HG03103 (cell line): ENCODE measurements at regions not wholly inside any gene's neighbourhood (a gene's known extent, or its start where the extent isn't known, plus 50 kb on each side); places are given as distances from the start of the nearest gene placed in this dataset.

Experiments used
- ATAC-seq: cut with Tn5 transposase; IDR thresholded peaks from one replicate; pipeline ENCODE4 v1.9.1; 2021; ENCODE audit warnings: low read depth; ENCODE audit not compliant: unreplicated experiment

- ATAC-seq, result no peak
These were observed 724.9 kb upstream of the SOX9 start for GRCh38 chr17:71395901-71396300.

DNA sequence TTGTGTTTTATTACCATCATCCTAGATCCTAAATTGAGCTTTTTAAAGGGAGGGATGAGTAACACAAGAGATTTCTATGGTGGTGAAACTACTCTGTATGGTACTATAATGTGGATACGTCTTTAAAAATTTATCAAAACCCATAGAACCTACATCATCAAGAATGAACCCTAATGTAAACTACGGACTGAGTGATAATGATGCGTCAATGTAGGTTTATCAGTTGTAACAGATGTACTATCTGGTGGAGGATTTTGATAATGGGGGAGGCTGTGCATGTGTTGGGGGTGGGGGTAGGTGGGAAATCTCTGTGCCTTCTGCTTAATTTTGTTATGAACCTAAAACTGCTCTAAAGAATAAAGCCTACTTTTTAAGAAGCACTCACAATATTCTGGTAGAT lies 724.1 kb upstream of the SOX9 start:
- no peak for ATAC-seq

- no peak for ATAC-seq
These were observed 722.8 kb upstream of the SOX9 start for GRCh38 chr17:71398025-71398424.

GRCh38 chr17:71398800-71399219 lies 722.0 kb upstream of the SOX9 start:
- ATAC-seq, result no peak

DNA sequence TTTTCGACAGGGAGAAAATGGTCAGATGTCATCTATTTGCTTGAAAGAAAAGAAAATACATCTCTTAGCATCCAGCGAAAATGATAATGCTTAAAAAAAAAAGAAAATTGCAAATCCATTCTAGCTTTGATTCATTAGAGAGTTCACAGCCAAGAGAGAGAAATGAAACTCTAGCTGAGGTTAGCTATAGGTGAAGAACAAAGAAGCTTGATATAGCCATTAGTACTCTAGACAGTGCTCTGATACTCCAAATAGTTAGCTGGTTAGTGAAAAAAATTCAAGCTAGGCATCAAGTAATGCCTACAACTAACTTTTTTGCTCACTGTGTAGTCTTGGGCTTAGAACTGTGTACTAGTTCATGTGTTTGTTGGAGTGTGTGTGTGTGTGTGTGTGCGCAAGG lies 721.6 kb upstream of the SOX9 start:
- no peak for ATAC-seq

DNA sequence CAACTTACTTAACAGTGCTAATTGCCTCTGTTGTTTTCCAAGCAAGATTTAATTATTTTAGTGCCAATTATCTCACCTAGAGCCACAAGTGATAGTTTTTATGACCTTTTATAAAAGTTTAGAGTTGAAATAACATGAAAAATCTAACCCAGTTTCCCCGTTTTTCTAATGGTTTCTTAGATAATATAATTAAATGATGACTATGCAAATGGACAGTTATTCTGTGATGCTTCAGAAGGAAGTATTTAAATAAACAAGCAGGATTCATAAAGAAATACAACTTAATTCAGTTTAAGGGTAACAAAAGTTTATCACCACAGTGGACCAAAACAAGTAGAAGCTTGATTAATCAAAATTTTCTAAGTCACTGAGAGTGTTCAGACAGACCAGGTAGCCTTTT lies 721.2 kb upstream of the SOX9 start:
- no peak for ATAC-seq

- ATAC-seq, result no peak
These were observed 718.8 kb upstream of the SOX9 start for GRCh38 chr17:71402007-71402406.

GRCh38 chr17:71402661-71403141 lies 718.1 kb upstream of the SOX9 start:
- ATAC-seq, result no peak

DNA sequence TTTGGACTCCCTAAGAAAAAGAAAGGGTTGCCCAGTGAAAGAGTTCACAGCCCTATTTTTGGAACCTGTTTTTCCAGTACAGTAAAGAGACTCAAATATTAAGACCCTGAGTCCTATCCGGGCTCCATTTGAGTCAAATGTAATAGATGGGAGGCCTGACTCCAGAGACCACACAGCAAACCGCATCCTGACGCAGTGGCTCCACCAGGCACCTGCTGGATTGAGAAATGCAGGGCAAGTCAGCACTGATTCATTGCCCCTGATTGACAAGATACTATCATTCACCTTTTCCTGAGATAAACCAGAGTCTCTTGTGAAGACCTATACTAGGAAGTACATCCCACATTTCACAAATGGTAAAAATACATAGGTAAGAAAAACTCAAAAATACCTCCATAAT lies 715.7 kb upstream of the SOX9 start:
- ATAC-seq, result no peak

GRCh38 chr17:71407981-71408380 lies 712.8 kb upstream of the SOX9 start:
- no peak for ATAC-seq

DNA sequence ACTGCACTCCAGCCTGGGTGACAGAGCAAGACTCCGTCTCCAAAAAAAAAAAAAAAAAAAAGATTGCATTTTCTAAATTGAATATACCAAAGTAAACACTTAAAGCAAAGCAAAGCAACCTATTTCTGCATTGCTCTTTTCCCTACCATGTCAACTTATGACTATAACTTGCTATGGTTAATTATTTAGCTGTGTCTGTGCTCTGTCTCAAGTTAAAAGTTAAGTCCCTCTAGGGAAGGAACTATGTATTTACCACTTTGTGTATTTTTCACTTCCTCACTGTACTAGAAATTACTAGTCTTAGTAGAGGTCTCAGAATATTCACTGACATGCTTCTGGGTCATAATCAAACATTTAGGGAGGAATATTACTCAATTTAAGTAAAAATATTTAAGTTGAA lies 711.7 kb upstream of the SOX9 start:
- no peak for ATAC-seq

DNA sequence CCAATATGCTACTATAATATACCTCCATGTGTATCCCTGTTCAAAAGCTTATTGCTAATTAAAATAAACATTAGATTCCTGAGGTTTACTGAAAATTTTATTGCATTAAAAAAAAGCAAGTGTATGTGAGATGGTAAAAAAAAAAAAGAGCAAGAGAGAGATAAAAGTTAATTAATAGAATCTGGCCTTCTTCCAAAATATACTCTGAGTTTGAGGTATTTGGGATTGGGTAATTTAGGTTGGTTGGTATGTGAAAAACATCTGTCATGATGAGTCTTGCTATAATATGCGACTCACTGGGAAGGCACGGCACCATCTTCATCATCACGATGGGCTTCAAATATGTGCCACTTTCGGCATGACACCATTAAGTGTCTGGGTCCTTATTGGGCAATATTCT lies 711.1 kb upstream of the SOX9 start:
- ATAC-seq, result no peak

GRCh38 chr17:71412803-71413202 lies 708.0 kb upstream of the SOX9 start:
- ATAC-seq, result no peak

GRCh38 chr17:71413935-71414334 lies 706.9 kb upstream of the SOX9 start:
- no peak for ATAC-seq

GRCh38 chr17:71417142-71417541 lies 703.7 kb upstream of the SOX9 start:
- ATAC-seq, result no peak

GRCh38 chr17:71422968-71423367 lies 697.9 kb upstream of the SOX9 start:
- ATAC-seq, result no peak

DNA sequence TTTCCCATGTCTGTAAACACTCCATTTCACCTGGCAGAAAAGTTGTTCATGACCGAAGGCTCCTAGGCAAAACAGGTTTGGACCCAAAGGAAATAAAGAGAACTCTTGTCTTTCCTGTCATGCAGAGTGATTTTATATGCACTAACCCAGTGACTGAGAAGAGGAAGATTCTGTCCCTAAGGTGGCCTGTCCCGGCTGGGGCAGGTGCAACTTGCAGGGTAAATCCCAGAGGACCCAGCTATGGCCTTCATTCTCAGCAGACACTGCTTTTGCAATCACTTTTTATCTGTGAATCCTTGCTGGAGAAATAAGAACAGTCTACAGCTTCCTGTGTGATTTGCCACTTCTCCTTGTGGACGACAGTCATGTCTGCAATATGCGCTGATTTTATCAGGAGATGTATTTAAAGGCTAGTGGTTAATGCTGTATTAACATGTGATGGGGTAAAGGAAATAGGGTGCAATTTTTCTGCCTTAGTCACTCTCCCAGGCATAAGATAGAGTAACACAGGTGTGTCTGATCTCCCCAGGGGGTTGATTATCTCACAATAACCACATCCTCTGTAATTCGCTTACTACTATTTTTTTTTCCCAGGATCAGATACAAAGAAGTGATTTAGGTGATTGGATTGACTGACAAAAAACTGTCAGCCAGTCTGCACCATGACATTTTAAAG lies 696.8 kb upstream of the SOX9 start:
- no peak for ATAC-seq

DNA sequence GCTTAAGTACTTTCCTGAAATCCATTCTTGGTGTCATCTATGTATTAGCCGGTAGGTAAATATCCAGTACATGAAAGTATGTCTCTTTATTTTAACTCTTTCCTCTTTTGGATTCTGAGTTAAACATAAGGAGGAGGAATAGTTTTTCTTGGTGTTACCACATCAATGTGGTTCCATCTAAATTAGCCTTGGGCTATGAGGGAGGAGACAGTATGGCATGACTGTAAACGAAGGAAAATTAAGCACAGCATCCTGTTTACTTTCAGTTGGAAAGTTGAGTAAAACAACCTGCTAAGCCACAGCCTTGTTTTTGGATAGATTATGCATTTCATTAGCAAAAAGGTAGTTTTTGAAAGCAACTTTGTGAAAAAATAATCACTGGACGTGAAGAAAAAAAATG lies 693.0 kb upstream of the SOX9 start:
- no peak for ATAC-seq

DNA sequence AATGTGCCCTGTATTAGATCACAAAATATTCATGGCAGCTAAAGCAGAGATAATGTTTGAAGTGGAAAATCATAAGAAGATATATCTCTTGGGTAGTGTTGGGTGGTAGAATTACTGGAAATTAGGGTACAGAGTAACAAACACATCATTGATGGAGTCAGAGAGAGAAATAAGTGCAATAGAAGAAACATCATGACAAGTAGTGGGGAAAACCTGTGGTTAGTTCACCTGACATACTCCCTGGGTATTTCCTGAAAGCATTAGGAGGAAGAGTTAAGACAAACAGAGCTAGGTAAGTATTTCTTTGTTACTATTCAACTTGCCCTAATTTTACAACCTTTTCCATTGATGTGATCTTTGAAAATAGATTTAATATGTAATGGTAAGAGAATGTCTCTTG lies 691.9 kb upstream of the SOX9 start:
- ATAC-seq, result no peak

DNA sequence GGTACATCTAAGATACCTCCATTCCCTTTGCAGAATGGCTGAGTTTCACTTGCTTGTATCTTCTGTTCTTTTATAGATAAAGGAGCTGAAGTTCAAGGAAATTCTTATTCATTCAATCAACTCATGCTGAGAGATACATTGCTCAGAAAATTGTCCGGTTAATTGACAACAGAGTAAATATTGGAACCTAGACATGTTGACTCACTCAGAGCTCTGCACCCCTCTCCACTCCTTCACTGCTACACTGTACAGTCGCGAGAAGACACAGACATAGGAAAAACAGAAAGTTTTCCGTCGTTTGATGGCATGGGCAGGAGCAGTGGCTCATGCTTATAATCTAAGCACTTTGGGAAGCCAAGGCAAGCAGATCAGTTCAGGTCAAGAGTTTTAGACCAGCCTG lies 690.5 kb upstream of the SOX9 start:
- no peak for ATAC-seq

- no peak for ATAC-seq
These were observed 689.7 kb upstream of the SOX9 start for GRCh38 chr17:71431146-71431545.

- ATAC-seq, result no peak
These were observed 688.2 kb upstream of the SOX9 start for GRCh38 chr17:71432378-71433315.
